ENCODE measurements at regions not wholly inside any gene's neighbourhood (a gene's known extent, or its start where the extent isn't known, plus 50 kb on each side); places are given as distances from the start of the nearest gene placed in this dataset.

DNA sequence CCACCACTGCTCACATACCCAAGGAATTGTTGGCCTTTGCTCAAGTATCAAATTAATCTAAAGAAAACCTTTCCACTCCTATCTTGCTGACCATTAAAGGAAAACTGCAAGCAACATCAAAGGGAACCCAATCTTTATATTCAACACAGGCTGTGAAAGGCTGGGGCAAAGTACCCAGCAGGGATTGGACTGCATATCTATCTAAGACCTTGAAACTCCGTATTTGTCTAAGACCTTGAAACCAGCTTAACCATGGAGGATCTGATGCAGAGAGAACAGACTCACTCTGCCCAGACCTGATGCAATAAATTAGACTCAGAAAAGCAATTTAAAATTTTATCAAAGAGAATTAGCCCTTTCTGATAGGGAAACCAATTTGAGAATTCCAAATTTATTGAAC lies 102.2 kb downstream of the DIO2 start:
- H3K9me3 ChIP-seq (ENCODE audit: control insufficient read depth, low read length), result no peaks in the 10 kb centered on the region
- no peak overlapping the region for H3K27ac ChIP-seq (ENCODE audit: insufficient read depth, low read depth, low read length, poor library complexity, severe bottlenecking)
- H3K27me3 ChIP-seq (ENCODE audit: control insufficient read depth, insufficient read depth, low read length, poor library complexity, severe bottlenecking), result no peaks in the 10 kb centered on the region
- H3K4me3 ChIP-seq (ENCODE audit: insufficient read depth, low read depth, low read length), result no peak overlapping the region
- no peaks in the 10 kb centered on the region for H3K4me1 ChIP-seq (ENCODE audit: control insufficient read depth, insufficient read depth, low read length)
- WGBS, 2 experiments, result 94 to 100% methylated on average over 1 of the region's 1 CpG
- H3K36me3 ChIP-seq (ENCODE audit: control insufficient read depth, insufficient read depth, low read length), result no peaks in the 10 kb centered on the region

DNA sequence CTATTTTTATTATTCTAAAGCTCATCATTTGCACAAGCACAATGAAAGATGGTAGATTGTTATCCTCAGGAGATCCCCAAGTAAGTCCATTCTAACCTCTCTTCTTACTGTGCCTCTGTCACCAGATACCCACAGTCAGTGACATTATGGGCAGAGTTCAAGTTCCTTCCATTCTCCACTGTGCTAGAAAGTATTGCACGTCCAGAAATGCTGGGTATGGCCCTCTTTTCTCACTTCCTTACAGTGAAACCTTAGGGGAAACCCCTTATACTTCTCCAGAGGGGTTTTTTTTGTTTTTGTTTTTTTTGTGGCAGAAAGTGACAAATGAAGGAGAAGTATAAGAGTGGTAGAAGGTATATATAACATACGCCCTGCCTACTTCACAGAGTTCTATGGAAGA lies 102.9 kb downstream of the DIO2 start:
- H3K27ac ChIP-seq (ENCODE audit: insufficient read depth, low read depth, low read length, poor library complexity, severe bottlenecking), result no peak overlapping the region
- no peaks in the 10 kb centered on the region for H3K27me3 ChIP-seq (ENCODE audit: control insufficient read depth, insufficient read depth, low read length, poor library complexity, severe bottlenecking)
- H3K9me3 ChIP-seq (ENCODE audit: control insufficient read depth, low read length), result no peaks in the 10 kb centered on the region
- H3K36me3 ChIP-seq (ENCODE audit: control insufficient read depth, insufficient read depth, low read length), result no peaks in the 10 kb centered on the region
- H3K4me1 ChIP-seq (ENCODE audit: control insufficient read depth, insufficient read depth, low read length), result no peaks in the 10 kb centered on the region
- WGBS, 2 experiments, result 85 to 100% methylated on average over 2 of the region's 2 CpGs
- H3K4me3 ChIP-seq (ENCODE audit: insufficient read depth, low read depth, low read length), result no peak overlapping the region

DNA sequence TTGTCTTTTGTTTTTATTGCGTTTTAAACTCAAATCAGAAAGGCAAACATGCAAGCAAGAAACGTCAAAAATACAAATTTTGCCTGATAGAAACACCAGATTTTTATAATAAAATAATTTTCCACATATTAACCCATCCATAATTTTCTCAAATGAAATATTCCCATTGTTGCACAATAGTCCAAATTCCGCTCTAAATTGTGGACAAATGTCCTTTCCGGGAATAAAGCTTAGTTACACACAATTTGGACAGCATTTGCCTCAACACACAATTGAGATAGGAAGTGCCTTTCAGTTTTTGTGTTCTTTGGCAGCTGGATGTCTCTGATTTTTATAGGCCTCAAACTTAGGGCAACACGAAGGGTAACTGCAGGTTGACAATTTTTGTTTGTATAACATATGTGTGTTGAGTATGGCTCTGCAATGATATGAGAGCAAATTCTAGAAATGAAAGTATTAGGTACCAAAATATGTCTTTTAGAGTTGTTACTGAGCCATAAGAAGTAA lies 105.8 kb downstream of the DIO2 start:
- Histone ChIP-seq H3K27me3 (ENCODE audit: control insufficient read depth, insufficient read depth, low read length, poor library complexity, severe bottlenecking) (no peaks in the 10 kb centered on the region), H3K27ac (ENCODE audit: insufficient read depth, low read depth, low read length, poor library complexity, severe bottlenecking) (no peak overlapping the region), H3K4me1 (ENCODE audit: control insufficient read depth, insufficient read depth, low read length) (no peaks in the 10 kb centered on the region), H3K9me3 (ENCODE audit: control insufficient read depth, low read length) (no peaks in the 10 kb centered on the region), H3K4me3 (ENCODE audit: insufficient read depth, low read depth, low read length) (no peak overlapping the region), H3K36me3 (ENCODE audit: control insufficient read depth, insufficient read depth, low read length) (no peaks in the 10 kb centered on the region)
- WGBS, 2 experiments, result 74% methylated on average over 5 of the region's 5 CpGs

DNA sequence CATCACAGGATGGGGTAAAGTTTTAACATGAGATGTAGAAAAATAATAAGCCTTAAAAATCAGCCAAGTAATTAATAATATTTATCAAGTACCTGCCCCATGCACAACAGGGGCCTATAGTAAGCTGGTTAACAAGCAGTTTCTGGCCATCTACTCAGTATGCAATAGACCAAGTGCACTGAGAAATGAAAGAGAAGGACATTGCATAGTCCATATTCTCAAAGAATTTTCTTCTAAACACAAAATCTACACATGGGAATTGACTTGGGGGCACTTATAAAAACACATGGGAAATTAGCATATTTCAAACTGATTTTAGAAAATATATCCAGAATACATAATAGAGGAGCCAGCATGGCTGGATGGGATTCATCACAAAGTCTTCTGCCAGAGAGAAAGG lies 109.5 kb downstream of the DIO2 start:
- no peak overlapping the region for H3K4me3 ChIP-seq (ENCODE audit: insufficient read depth, low read depth, low read length)
- no peaks in the 10 kb centered on the region for H3K27me3 ChIP-seq (ENCODE audit: control insufficient read depth, insufficient read depth, low read length, poor library complexity, severe bottlenecking)
- H3K4me1 ChIP-seq (ENCODE audit: control insufficient read depth, insufficient read depth, low read length), result no peaks in the 10 kb centered on the region
- no peak overlapping the region for H3K27ac ChIP-seq (ENCODE audit: insufficient read depth, low read depth, low read length, poor library complexity, severe bottlenecking)
- no peaks in the 10 kb centered on the region for H3K36me3 ChIP-seq (ENCODE audit: control insufficient read depth, insufficient read depth, low read length)
- H3K9me3 ChIP-seq (ENCODE audit: control insufficient read depth, low read length), result no peaks in the 10 kb centered on the region

DNA sequence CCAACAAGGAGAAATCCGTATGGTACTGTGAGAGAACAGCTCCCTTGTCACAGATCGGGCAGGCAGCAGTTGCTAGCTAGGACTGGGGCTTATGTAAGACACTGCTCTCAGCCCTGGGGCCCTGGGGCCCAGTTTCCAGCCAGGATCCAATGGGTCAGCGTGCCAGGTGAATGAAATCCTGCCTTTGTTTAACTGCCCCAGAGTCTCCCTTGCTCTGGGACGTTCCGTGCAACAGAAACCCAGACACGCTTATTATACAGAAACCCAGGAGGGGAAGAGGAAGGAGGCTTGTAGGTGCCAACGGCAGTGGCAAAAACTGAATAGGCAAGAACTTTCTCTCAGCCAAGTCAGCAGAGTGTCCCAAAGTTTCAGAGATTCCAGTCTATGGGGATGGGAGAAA lies 110.6 kb downstream of the DIO2 start:
- H3K27me3 ChIP-seq (ENCODE audit: control insufficient read depth, insufficient read depth, low read length, poor library complexity, severe bottlenecking), result no peaks in the 10 kb centered on the region
- no peak overlapping the region for H3K4me3 ChIP-seq (ENCODE audit: insufficient read depth, low read depth, low read length)
- no peaks in the 10 kb centered on the region for H3K36me3 ChIP-seq (ENCODE audit: control insufficient read depth, insufficient read depth, low read length)
- no peaks in the 10 kb centered on the region for H3K9me3 ChIP-seq (ENCODE audit: control insufficient read depth, low read length)
- H3K4me1 ChIP-seq (ENCODE audit: control insufficient read depth, insufficient read depth, low read length), result no peaks in the 10 kb centered on the region
- WGBS, 2 experiments, result 91 to 92% methylated on average over 7 of the region's 7 CpGs
- no peak overlapping the region for H3K27ac ChIP-seq (ENCODE audit: insufficient read depth, low read depth, low read length, poor library complexity, severe bottlenecking)

DNA sequence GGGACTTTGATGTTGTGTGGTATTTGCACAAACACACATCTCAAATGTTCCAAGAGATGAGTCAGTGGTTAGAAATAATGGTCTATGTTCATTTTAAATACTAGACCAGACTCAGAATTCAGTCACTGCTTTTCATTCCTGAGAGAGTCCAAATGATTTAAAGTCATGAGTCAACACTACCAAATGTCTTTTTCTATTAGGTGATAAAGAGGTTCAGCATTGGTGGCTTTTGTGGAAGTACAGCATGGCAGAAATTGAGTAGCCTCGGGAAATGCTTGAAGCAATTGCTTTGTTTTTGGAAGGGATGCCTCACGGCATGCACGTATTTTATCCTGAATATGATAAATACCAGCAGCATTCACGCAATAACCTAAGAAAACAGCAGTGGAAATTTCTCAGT lies 115.7 kb downstream of the DIO2 start:
- Histone ChIP-seq H3K4me3 (ENCODE audit: insufficient read depth, low read depth, low read length) (no peak overlapping the region), H3K9me3 (ENCODE audit: control insufficient read depth, low read length) (no peaks in the 10 kb centered on the region), H3K27ac (ENCODE audit: insufficient read depth, low read depth, low read length, poor library complexity, severe bottlenecking) (no peak overlapping the region), H3K27me3 (ENCODE audit: control insufficient read depth, insufficient read depth, low read length, poor library complexity, severe bottlenecking) (no peaks in the 10 kb centered on the region), H3K4me1 (ENCODE audit: control insufficient read depth, insufficient read depth, low read length) (no peaks in the 10 kb centered on the region), H3K36me3 (ENCODE audit: control insufficient read depth, insufficient read depth, low read length) (no peaks in the 10 kb centered on the region)
- 92 to 96% methylated on average over 4 of the region's 4 CpGs for WGBS, 2 experiments

DNA sequence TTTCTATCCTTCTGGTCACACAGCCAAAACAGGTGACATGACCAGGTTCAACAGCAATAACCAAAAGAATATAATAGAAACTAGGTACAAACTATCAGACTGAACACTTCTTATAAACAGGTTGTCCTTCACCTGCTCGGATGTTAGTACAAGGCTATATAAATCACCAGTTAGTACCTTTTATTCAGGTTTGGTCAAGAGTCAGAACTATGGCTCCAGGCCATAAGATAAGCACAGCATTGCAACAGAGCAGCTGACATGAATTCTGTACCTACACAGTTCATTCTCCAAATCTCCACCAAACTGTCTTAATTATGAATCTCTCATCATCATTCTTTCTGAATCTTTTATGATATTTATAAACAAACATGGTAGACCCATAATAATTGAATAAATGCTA lies 123.9 kb downstream of the DIO2 start:
- Histone ChIP-seq H3K27me3 (ENCODE audit: control insufficient read depth, insufficient read depth, low read length, poor library complexity, severe bottlenecking) (no peaks in the 10 kb centered on the region), H3K9me3 (ENCODE audit: control insufficient read depth, low read length) (no peaks in the 10 kb centered on the region), H3K4me1 (ENCODE audit: control insufficient read depth, insufficient read depth, low read length) (no peaks in the 10 kb centered on the region), H3K27ac (ENCODE audit: insufficient read depth, low read depth, low read length, poor library complexity, severe bottlenecking) (no peak overlapping the region), H3K36me3 (ENCODE audit: control insufficient read depth, insufficient read depth, low read length) (no peaks in the 10 kb centered on the region), H3K4me3 (ENCODE audit: insufficient read depth, low read depth, low read length) (no peak overlapping the region)
- 93 to 100% methylated on average over 1 of the region's 1 CpG for WGBS, 2 experiments

DNA sequence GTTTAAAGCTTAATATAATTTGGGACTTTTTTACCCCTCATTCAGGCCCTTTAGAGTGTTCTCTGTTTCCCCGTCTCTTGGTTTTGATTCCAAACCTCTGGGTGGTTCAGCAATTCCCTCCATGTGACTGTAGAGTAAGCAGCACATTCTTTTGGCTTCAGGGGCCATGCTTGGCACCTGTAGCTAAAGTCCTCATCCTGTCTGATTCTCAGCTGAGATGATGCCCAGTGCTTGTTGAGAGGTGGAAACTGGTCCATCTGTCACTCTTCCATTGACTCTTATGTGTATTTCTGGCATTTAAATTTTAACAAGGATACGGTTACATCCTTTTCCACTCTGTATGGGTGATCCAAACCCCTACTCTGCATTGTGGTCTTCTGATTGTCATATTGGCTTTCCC lies 127.1 kb downstream of the DIO2 start:
- 91 to 97% methylated on average over 2 of the region's 2 CpGs for whole genome bisulfite sequencing, 2 experiments
- no peaks in the 10 kb centered on the region for H3K4me1 ChIP-seq (ENCODE audit: control insufficient read depth, insufficient read depth, low read length)
- H3K4me3 ChIP-seq (ENCODE audit: insufficient read depth, low read depth, low read length), result no peak overlapping the region
- no peaks in the 10 kb centered on the region for H3K36me3 ChIP-seq (ENCODE audit: control insufficient read depth, insufficient read depth, low read length)
- H3K27me3 ChIP-seq (ENCODE audit: control insufficient read depth, insufficient read depth, low read length, poor library complexity, severe bottlenecking), result no peaks in the 10 kb centered on the region
- H3K9me3 ChIP-seq (ENCODE audit: control insufficient read depth, low read length), result no peaks in the 10 kb centered on the region
- no peak overlapping the region for H3K27ac ChIP-seq (ENCODE audit: insufficient read depth, low read depth, low read length, poor library complexity, severe bottlenecking)

DNA sequence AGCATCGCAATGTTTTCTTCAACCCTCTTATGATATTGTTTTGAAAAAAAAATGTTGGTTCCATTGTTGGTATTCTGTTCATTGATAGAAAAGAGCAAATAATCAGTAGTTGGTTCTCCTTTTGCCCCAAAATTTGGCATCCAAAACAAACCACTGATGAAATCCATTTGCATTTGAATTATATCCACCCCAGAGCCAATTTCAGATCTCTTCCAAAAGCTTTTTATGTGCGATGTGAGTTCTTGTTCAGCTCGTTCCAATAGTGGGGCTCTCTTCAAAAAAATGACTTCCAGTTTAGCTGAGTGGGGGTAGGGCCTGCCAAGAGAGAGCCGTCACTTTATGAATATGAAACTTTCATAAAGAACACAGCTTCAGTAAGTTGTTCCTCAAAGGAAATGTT lies 130.7 kb downstream of the DIO2 start:
- 81 to 93% methylated on average over 3 to 4 of the region's 4 CpGs for WGBS, 2 experiments

DNA sequence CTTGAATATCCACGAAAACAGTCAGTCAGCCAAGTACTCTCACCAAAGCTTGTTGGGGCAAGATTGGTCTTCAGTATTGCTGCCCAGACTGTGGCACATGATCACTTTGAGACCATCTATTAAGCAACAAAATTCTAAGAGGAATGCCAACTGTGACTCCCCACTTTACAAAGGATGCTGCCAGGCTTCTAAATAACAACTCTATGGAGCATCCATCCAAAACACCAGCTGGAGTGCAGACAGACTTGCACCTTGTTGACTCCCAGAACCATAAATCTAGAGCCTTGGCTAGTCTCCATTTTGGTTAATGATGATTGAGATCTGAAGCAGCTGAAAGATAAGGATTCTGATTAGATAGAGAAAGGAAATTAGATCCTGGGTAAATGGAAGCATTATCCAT lies 132.8 kb downstream of the DIO2 start:
- no peaks in the 10 kb centered on the region for H3K27me3 ChIP-seq (ENCODE audit: control insufficient read depth, insufficient read depth, low read length, poor library complexity, severe bottlenecking)
- no peak overlapping the region for H3K4me3 ChIP-seq (ENCODE audit: insufficient read depth, low read depth, low read length)
- no peak overlapping the region for H3K27ac ChIP-seq (ENCODE audit: insufficient read depth, low read depth, low read length, poor library complexity, severe bottlenecking)
- no peaks in the 10 kb centered on the region for H3K36me3 ChIP-seq (ENCODE audit: control insufficient read depth, insufficient read depth, low read length)
- WGBS, 2 experiments, result 96 to 100% methylated on average over 1 of the region's 1 CpG
- H3K4me1 ChIP-seq (ENCODE audit: control insufficient read depth, insufficient read depth, low read length), result no peaks in the 10 kb centered on the region
- H3K9me3 ChIP-seq (ENCODE audit: control insufficient read depth, low read length), result no peaks in the 10 kb centered on the region

More for the DNA sequence above, 130.7 kb downstream of the DIO2 start:
- Histone ChIP-seq H3K27ac (ENCODE audit: insufficient read depth, low read depth, low read length, poor library complexity, severe bottlenecking) (no peak overlapping the region), H3K27me3 (ENCODE audit: control insufficient read depth, insufficient read depth, low read length, poor library complexity, severe bottlenecking) (no peaks in the 10 kb centered on the region), H3K4me3 (ENCODE audit: insufficient read depth, low read depth, low read length) (no peak overlapping the region), H3K36me3 (ENCODE audit: control insufficient read depth, insufficient read depth, low read length) (no peaks in the 10 kb centered on the region), H3K9me3 (ENCODE audit: control insufficient read depth, low read length) (no peaks in the 10 kb centered on the region), H3K4me1 (ENCODE audit: control insufficient read depth, insufficient read depth, low read length) (no peaks in the 10 kb centered on the region)

DNA sequence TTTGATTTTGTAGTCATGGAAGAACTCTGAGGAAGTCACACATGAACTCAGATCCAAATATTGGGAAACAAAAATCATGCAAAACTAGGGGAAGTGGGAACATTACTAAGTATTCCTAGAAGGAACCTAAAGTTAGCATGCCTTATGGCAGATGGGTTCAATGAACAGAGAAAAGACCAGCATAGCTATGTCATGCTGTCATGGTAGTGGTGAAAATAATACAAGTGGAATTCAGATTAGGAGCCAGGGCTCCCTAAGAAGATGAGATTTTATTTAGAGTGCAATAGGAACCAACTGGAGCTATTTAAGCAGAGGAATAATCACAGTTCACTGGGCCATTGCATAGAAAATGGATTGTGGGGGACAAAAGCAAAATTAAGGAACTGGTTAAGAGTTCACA lies 134.0 kb downstream of the DIO2 start:
- H3K27me3 ChIP-seq (ENCODE audit: control insufficient read depth, insufficient read depth, low read length, poor library complexity, severe bottlenecking), result no peaks in the 10 kb centered on the region
- no peaks in the 10 kb centered on the region for H3K9me3 ChIP-seq (ENCODE audit: control insufficient read depth, low read length)
- no peak overlapping the region for H3K27ac ChIP-seq (ENCODE audit: insufficient read depth, low read depth, low read length, poor library complexity, severe bottlenecking)
- no peaks in the 10 kb centered on the region for H3K4me1 ChIP-seq (ENCODE audit: control insufficient read depth, insufficient read depth, low read length)
- no peaks in the 10 kb centered on the region for H3K36me3 ChIP-seq (ENCODE audit: control insufficient read depth, insufficient read depth, low read length)
- H3K4me3 ChIP-seq (ENCODE audit: insufficient read depth, low read depth, low read length), result no peak overlapping the region

Data from ectodermal cell (in vitro differentiated cells).